Keratinocyte (primary cell): ENCODE measurements at regions not wholly inside any gene's neighbourhood (a gene's known extent, or its start where the extent isn't known, plus 50 kb on each side); places are given as distances from the start of the nearest gene placed in this dataset.

Experiments used
- DNase-seq: peaks from one replicate; pipeline ENCODE4 v3.0.0-alpha.2; 2011; ENCODE audit warnings: low read depth, missing footprints, low spot score
- FAIRE-seq: peaks from 2 replicates; lab custom pipeline; 2011; peaks lifted over from hg19 to GRCh38; lab: Jason Lieb, UNC
- H2AFZ ChIP-seq: 2 replicates; pipeline ENCODE4 v1.6.0; 2012; ENCODE audit warnings: low read length, control low read depth, inconsistent platforms; ENCODE audit not compliant: control insufficient read depth
- H3K27ac ChIP-seq: 2 replicates; pipeline ENCODE4 v1.5.1; 2011; ENCODE audit warnings: low read length; ENCODE audit not compliant: control insufficient read depth, insufficient read depth
- H3K27me3 ChIP-seq: 3 replicates; pipeline ENCODE4 v1.6.0; 2011; ENCODE audit warnings: low read length; ENCODE audit not compliant: control insufficient read depth, insufficient read depth; ENCODE audit errors: extremely low read depth
- H3K36me3 ChIP-seq, 2 experiments: 2 replicates in 1 of 2; 3 replicates in 1 of 2; pipeline ENCODE4 v1.5.1; 2011; ENCODE audit warnings: low read length in 2 of 2, mild to moderate bottlenecking in 1 of 2; ENCODE audit not compliant: control insufficient read depth in 2 of 2, insufficient read depth in 2 of 2; ENCODE audit errors: extremely low read depth in 1 of 2
- H3K4me1 ChIP-seq: 3 replicates; pipeline ENCODE4 v1.5.1; 2011; ENCODE audit warnings: low read length; ENCODE audit not compliant: control insufficient read depth, insufficient read depth; ENCODE audit errors: extremely low read depth
- H3K4me2 ChIP-seq: 3 replicates; pipeline ENCODE4 v1.6.0; 2011; ENCODE audit warnings: low read depth, low read length; ENCODE audit not compliant: control insufficient read depth, insufficient read depth; ENCODE audit errors: extremely low read depth
- H3K4me3 ChIP-seq, 3 experiments: fragments of 200-600 bp in 1 of 3; sonication (generic) in 1 of 3; 2 replicates in 2 of 3; 3 replicates in 1 of 3; pipeline ENCODE4 v1.5.1; 2011 to 2016; ENCODE audit warnings: low read length in 3 of 3, mild to moderate bottlenecking in 3 of 3, control low read depth in 2 of 3, inconsistent platforms in 1 of 3, low read depth in 1 of 3, mixed read lengths in 1 of 3, mixed run types in 1 of 3, moderate library complexity in 1 of 3; ENCODE audit not compliant: control insufficient read depth in 2 of 3, insufficient read depth in 2 of 3; ENCODE audit errors: extremely low read depth in 1 of 3
- H3K79me2 ChIP-seq: 2 replicates; pipeline ENCODE4 v1.6.0; 2012; ENCODE audit warnings: low read length; ENCODE audit not compliant: control insufficient read depth, insufficient read depth
- H3K9ac ChIP-seq: 3 replicates; pipeline ENCODE4 v1.6.0; 2011; ENCODE audit warnings: low read length; ENCODE audit not compliant: control insufficient read depth, insufficient read depth; ENCODE audit errors: extremely low read depth
- H3K9me1 ChIP-seq: 3 replicates; pipeline ENCODE4 v1.6.0; 2011; ENCODE audit warnings: low read length; ENCODE audit not compliant: control insufficient read depth, insufficient read depth; ENCODE audit errors: extremely low read depth
- H3K9me3 ChIP-seq: 2 replicates; pipeline ENCODE4 v1.5.1; 2012; ENCODE audit warnings: low read depth, low read length; ENCODE audit not compliant: control insufficient read depth
- H4K20me1 ChIP-seq: 3 replicates; pipeline ENCODE4 v1.6.0; 2011; ENCODE audit warnings: low read length; ENCODE audit not compliant: control insufficient read depth, insufficient read depth; ENCODE audit errors: extremely low read depth
- CTCF ChIP-seq, 3 experiments: IDR thresholded peaks in 1 of 3; conservative IDR thresholded peaks in 1 of 3; optimal IDR thresholded peaks in 1 of 3; 2 replicates in 2 of 3; 3 replicates in 1 of 3; pipeline versions ENCODE3 to v1.5.1; 2011; ENCODE audit warnings: low read length in 3 of 3, mild to moderate bottlenecking in 3 of 3, moderate library complexity in 2 of 3, control low read depth in 1 of 3, inconsistent platforms in 1 of 3; ENCODE audit not compliant: insufficient read depth in 2 of 3; ENCODE audit errors: extremely low read depth in 1 of 3
- EZH2 ChIP-seq: IDR thresholded peaks from one replicate; pipeline ENCODE4 v1.6.1; 2012; ENCODE audit warnings: inconsistent platforms, mild to moderate bottlenecking, low read length, moderate library complexity
- dilution Hi-C: fragments of 300-500 bp; cut with MboI; formaldehyde crosslinking; loops from one replicate; pipeline ENCODE4 v1.7.0; 2020; ENCODE audit warnings: low sequenced_read_pairs; ENCODE audit not compliant: extremely low pct_ligation_motif_present

GRCh38 chr9:104988539-104988938 is 60.6 kb upstream of the ABCA1 start:
- dilution Hi-C loops = no loop called here
- Histone ChIP-seq H3K4me1 (peaks cover 16% of the 10 kb centered on the region), H2AFZ (no peak overlapping the region), H3K4me2 (no peak overlapping the region), H3K79me2 (no peaks in the 10 kb centered on the region), H3K27ac (no peak overlapping the region), H4K20me1 (no peaks in the 10 kb centered on the region), H3K9ac (no peak overlapping the region), H3K4me3 (no peak overlapping the region), H3K9me1 (no peaks in the 10 kb centered on the region), H3K27me3 (no peaks in the 10 kb centered on the region), H3K9me3 (no peaks in the 10 kb centered on the region), H3K36me3 (no peaks in the 10 kb centered on the region)
- FAIRE-seq (no peak), DNase-seq (no peak)
- TF ChIP-seq CTCF (optimal IDR thresholded peaks at IDR 0.05 in 1 of 3, IDR thresholded peaks at IDR 0.05 in 1 of 3, conservative IDR thresholded peaks at IDR 0.05 in 1 of 3; ENCODE audit: extremely low read depth in 1 of 3, insufficient read depth in 2 of 3, low read length in 3 of 3) = no peak
- TF ChIP-seq EZH2 = no peak

GRCh38 chr9:104991144-104991953 is 63.4 kb upstream of the ABCA1 start:
- dilution Hi-C loops = no loop called here
- Histone ChIP-seq H2AFZ (peak overlapping the region; percentile 93), H3K27me3 (no peaks in the 10 kb centered on the region), H3K9me1 (no peaks in the 10 kb centered on the region), H3K4me1 (peaks cover 16% of the 10 kb centered on the region), H3K4me3 (peak overlapping the region; percentile 42 to 88 (median 75)), H3K27ac (peak overlapping the region; percentile 88), H3K4me2 (peak overlapping the region; percentile 93), H3K9me3 (no peaks in the 10 kb centered on the region), H4K20me1 (no peaks in the 10 kb centered on the region), H3K79me2 (no peaks in the 10 kb centered on the region), H3K9ac (peak overlapping the region; percentile 91), H3K36me3 (no peaks in the 10 kb centered on the region)
- TF ChIP-seq EZH2 = no peak
- no peak for TF ChIP-seq CTCF (optimal IDR thresholded peaks at IDR 0.05 in 1 of 3, IDR thresholded peaks at IDR 0.05 in 1 of 3, conservative IDR thresholded peaks at IDR 0.05 in 1 of 3; ENCODE audit: extremely low read depth in 1 of 3, insufficient read depth in 2 of 3, low read length in 3 of 3)
- DNase-seq (peak; percentile 33), FAIRE-seq (peak; percentile 13)
